ENCODE measurements at regions not wholly inside any gene's neighbourhood (a gene's known extent, or its start where the extent isn't known, plus 50 kb on each side); places are given as distances from the start of the nearest gene placed in this dataset.

DNA sequence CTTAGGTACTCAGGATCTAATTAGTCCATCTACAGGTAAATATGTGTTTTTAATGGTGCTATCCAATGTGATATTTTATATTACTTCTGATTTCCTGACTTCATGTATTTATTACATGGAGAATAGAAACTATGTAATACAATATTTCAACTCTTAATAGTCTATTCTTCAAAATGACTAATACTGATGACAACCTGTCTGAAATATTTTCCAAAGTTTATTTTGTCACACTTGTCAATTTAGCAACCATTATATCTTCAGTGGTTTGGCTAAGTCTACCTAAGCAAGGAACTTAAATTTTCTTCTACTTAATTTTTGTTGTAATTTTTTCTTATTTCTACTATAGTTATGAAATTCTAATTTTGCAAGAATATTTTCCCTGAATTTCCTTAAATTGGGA is 55.0 kb upstream of the CNTN5 start:
- H3K27ac ChIP-seq (ENCODE audit: low read depth, low read length) = no peak overlapping the region
- H3F3A ChIP-seq (ENCODE audit: insufficient read depth) = no peaks in the 10 kb centered on the region
- H3K4me2 ChIP-seq (ENCODE audit: low read depth, low read length, poor library complexity, severe bottlenecking) = no peak overlapping the region
- H3K9me2 ChIP-seq (replicated peaks; ENCODE audit: insufficient read depth, low read length) = no peaks in the 10 kb centered on the region
- no peak overlapping the region for H3K9ac ChIP-seq (ENCODE audit: low read length)
- no peaks in the 10 kb centered on the region for H3K27me3 ChIP-seq (ENCODE audit: low read length)
- H3K79me2 ChIP-seq (ENCODE audit: insufficient read depth, low read length) = no peaks in the 10 kb centered on the region
- no peak overlapping the region for H3K4me3 ChIP-seq (ENCODE audit: insufficient read depth, low read length, poor library complexity, severe bottlenecking)
- no peaks in the 10 kb centered on the region for H3K36me3 ChIP-seq (ENCODE audit: low read length)
- no peak overlapping the region for H2AFZ ChIP-seq (ENCODE audit: low read depth, low read length, severe bottlenecking)
- H4K20me1 ChIP-seq (ENCODE audit: low read depth, low read length) = no peaks in the 10 kb centered on the region
- no peak for TF ChIP-seq EZH2phosphoT487 (conservative IDR thresholded peaks at IDR 0.05; ENCODE audit: low read length)
- TF ChIP-seq, protein P1, sequence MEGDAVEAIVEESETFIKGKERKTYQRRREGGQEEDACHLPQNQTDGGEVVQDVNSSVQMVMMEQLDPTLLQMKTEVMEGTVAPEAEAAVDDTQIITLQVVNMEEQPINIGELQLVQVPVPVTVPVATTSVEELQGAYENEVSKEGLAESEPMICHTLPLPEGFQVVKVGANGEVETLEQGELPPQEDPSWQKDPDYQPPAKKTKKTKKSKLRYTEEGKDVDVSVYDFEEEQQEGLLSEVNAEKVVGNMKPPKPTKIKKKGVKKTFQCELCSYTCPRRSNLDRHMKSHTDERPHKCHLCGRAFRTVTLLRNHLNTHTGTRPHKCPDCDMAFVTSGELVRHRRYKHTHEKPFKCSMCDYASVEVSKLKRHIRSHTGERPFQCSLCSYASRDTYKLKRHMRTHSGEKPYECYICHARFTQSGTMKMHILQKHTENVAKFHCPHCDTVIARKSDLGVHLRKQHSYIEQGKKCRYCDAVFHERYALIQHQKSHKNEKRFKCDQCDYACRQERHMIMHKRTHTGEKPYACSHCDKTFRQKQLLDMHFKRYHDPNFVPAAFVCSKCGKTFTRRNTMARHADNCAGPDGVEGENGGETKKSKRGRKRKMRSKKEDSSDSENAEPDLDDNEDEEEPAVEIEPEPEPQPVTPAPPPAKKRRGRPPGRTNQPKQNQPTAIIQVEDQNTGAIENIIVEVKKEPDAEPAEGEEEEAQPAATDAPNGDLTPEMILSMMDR (IDR thresholded peaks at IDR 0.05; ENCODE audit: insufficient read depth, low read length, poor library complexity, severe bottlenecking) = no peak
- H3K9me3 ChIP-seq (ENCODE audit: insufficient read depth, low read length) = no peaks in the 10 kb centered on the region

DNA sequence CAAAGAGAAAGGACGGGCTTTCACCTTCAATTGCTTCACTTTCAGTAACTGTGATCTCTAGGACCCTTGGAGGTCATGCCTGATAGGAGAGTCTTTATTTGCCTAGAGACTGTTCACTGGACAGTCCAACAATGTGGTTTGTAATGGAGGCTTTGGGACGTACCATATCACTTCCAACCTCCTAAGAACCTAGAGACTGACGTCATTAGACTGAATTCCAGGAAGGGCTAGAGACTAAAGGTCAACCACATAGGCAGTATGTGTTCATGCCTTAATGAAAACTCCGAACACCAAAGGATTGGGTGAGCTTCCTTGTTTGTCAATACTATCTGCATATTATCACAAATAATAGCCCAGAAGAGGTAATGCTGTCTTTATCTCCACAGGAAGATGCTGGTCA is 53.7 kb upstream of the CNTN5 start:
- TF ChIP-seq EZH2phosphoT487 (conservative IDR thresholded peaks at IDR 0.05; ENCODE audit: low read length) = no peak
- TF ChIP-seq, protein P1 (IDR thresholded peaks at IDR 0.05; ENCODE audit: insufficient read depth, low read length, poor library complexity, severe bottlenecking) = no peak
- H3K79me2 ChIP-seq (ENCODE audit: insufficient read depth, low read length) = no peaks in the 10 kb centered on the region
- no peaks in the 10 kb centered on the region for H3K9me2 ChIP-seq (replicated peaks; ENCODE audit: insufficient read depth, low read length)
- no peak overlapping the region for H3K4me2 ChIP-seq (ENCODE audit: low read depth, low read length, poor library complexity, severe bottlenecking)
- no peaks in the 10 kb centered on the region for H3F3A ChIP-seq (ENCODE audit: insufficient read depth)
- H3K9ac ChIP-seq (ENCODE audit: low read length) = no peak overlapping the region
- no peaks in the 10 kb centered on the region for H4K20me1 ChIP-seq (ENCODE audit: low read depth, low read length)
- H2AFZ ChIP-seq (ENCODE audit: low read depth, low read length, severe bottlenecking) = no peak overlapping the region
- no peak overlapping the region for H3K4me3 ChIP-seq (ENCODE audit: insufficient read depth, low read length, poor library complexity, severe bottlenecking)
- H3K36me3 ChIP-seq (ENCODE audit: low read length) = no peaks in the 10 kb centered on the region
- no peak overlapping the region for H3K27ac ChIP-seq (ENCODE audit: low read depth, low read length)
- no peaks in the 10 kb centered on the region for H3K27me3 ChIP-seq (ENCODE audit: low read length)
- no peaks in the 10 kb centered on the region for H3K9me3 ChIP-seq (ENCODE audit: insufficient read depth, low read length)
